GM12878 (cell line): ENCODE measurements at regions not wholly inside any gene's neighbourhood (a gene's known extent, or its start where the extent isn't known, plus 50 kb on each side); places are given as distances from the start of the nearest gene placed in this dataset.

Experiments
- ATAC-seq: fragments of 200-7000 bp; cut with Tn5 transposase; 3 replicates; pipeline ENCODE4 v1.9.1; 2020; ENCODE audit warnings: mild to moderate bottlenecking, moderate library complexity
- BruUV-seq: library from RNA; stranded (reverse); fragments of 400-500 nt; replicated peaks from 2 replicates; lab custom pipeline; 2021; lab: Mats Ljungman, UMichigan
- CTCF ChIA-PET: fragments of 300-600 bp; sonication (Branson Sonifier 250); formaldehyde crosslinking; extraction: SDS; loops from one replicate; lab custom pipeline; 2021; ENCODE audit warnings: inconsistent platforms; lab: Yijun Ruan, JAX
- POLR2A ChIA-PET: fragments of 350-600 bp; formaldehyde crosslinking; extraction: SDS; loops from one replicate; lab custom pipeline; 2021; ENCODE audit warnings: inconsistent platforms; lab: Charles Lee
- RAD21 ChIA-PET: fragments of 300-600 bp; sonication (Branson Sonifier 250); formaldehyde crosslinking; loops from one replicate; lab custom pipeline; 2023; ENCODE audit warnings: antibody characterized with exemption; ENCODE audit not compliant: unreplicated experiment; lab: Charles Lee
- SMC1A ChIA-PET: fragments of 300-600 bp; sonication (Branson Sonifier 250); formaldehyde crosslinking; loops from one replicate; lab custom pipeline; 2023; ENCODE audit not compliant: unreplicated experiment, uncharacterized antibody; lab: Charles Lee
- DNase-seq: peaks from one replicate; pipeline ENCODE4 v3.0.0-alpha.2; 2011; ENCODE audit warnings: low read depth, low spot score
- FAIRE-seq: peaks from 3 replicates; lab custom pipeline; 2011; peaks lifted over from hg19 to GRCh38; lab: Jason Lieb, UNC
- H2AFZ ChIP-seq: 2 replicates; pipeline ENCODE4 v1.6.0; 2011; ENCODE audit warnings: low read depth, low read length, control low read depth; ENCODE audit not compliant: control insufficient read depth
- H3K27ac ChIP-seq: 2 replicates; pipeline ENCODE4 v1.5.1; 2011; ENCODE audit warnings: control low read depth; ENCODE audit not compliant: control insufficient read depth, insufficient read depth
- H3K27me3 ChIP-seq, 2 experiments: replicated peaks in 1 of 2; 2 replicates each; pipeline versions ENCODE4 v1.6.0 to v1.6.1; 2011; ENCODE audit warnings: low read length in 1 of 2; ENCODE audit not compliant: control insufficient read depth in 2 of 2, insufficient read depth in 2 of 2
- H3K36me3 ChIP-seq, 2 experiments: 2 replicates each; pipeline ENCODE4 v1.5.1; 2011; ENCODE audit warnings: low read length in 1 of 2; ENCODE audit not compliant: control insufficient read depth in 2 of 2, insufficient read depth in 2 of 2
- H3K4me1 ChIP-seq: 2 replicates; pipeline ENCODE4 v1.6.1; 2011; ENCODE audit warnings: mild to moderate bottlenecking, low read length, moderate library complexity, mixed read lengths; ENCODE audit not compliant: control insufficient read depth, insufficient read depth
- H3K4me2 ChIP-seq: 2 replicates; pipeline ENCODE4 v1.6.0; 2011; ENCODE audit warnings: control low read depth; ENCODE audit not compliant: control insufficient read depth, insufficient read depth
- H3K4me3 ChIP-seq: fragments of 200-600 bp; sonication (generic); 2 replicates; pipeline ENCODE4 v1.5.1; 2016
- H3K79me2 ChIP-seq: 2 replicates; pipeline ENCODE4 v1.6.0; 2011; ENCODE audit warnings: low read length; ENCODE audit not compliant: control insufficient read depth, insufficient read depth
- H3K9ac ChIP-seq: 2 replicates; pipeline ENCODE4 v1.8.0; 2011; ENCODE audit warnings: low read length, control low read depth, mixed read lengths; ENCODE audit not compliant: control insufficient read depth, insufficient read depth
- H3K9me3 ChIP-seq: replicated peaks from 3 replicates; pipeline ENCODE4 v1.5.1; 2011; ENCODE audit warnings: mild to moderate bottlenecking, low read length; ENCODE audit not compliant: control insufficient read depth, insufficient read depth
- H4K20me1 ChIP-seq: 2 replicates; pipeline ENCODE4 v1.6.0; 2011; ENCODE audit not compliant: control insufficient read depth, insufficient read depth
- BCL11A ChIP-seq: IDR thresholded peaks from 2 replicates; pipeline ENCODE4 v1.6.1; 2011; ENCODE audit warnings: low read depth, low read length
- CBFB ChIP-seq: IDR thresholded peaks from 2 replicates; pipeline ENCODE4 v1.6.1; 2016; ENCODE audit warnings: antibody characterized with exemption, low read depth
- CHD4 ChIP-seq: fragments of 200-600 bp; sonication (generic); IDR thresholded peaks from 2 replicates; pipeline ENCODE4 v1.6.1; 2016; ENCODE audit warnings: mild to moderate bottlenecking
- E2F8 ChIP-seq: fragments of 450-650 bp; IDR thresholded peaks from 2 replicates; pipeline ENCODE4 v1.6.1; 2018; ENCODE audit warnings: mild to moderate bottlenecking, low read depth, moderate library complexity; ENCODE audit not compliant: partially characterized antibody
- ETV6 ChIP-seq, 2 experiments: fragments of 450-650 bp in 1 of 2; IDR thresholded peaks in 1 of 2; conservative IDR thresholded peaks in 1 of 2; 2 replicates each; pipeline ENCODE4 v1.6.1; 2014; ENCODE audit warnings: antibody characterized with exemption in 1 of 2, borderline replicate concordance in 1 of 2, low read depth in 1 of 2, mild to moderate bottlenecking in 1 of 2, moderate library complexity in 1 of 2
- FOXM1 ChIP-seq: IDR thresholded peaks from 2 replicates; pipeline ENCODE4 v1.6.1; 2012; ENCODE audit warnings: low read depth, mild to moderate bottlenecking, inconsistent platforms, low read length, moderate library complexity
- IKZF2 ChIP-seq, 2 experiments: fragments of 450-650 bp; IDR thresholded peaks; 2 replicates each; pipeline ENCODE4 v1.6.1; 2017; ENCODE audit warnings: mild to moderate bottlenecking in 2 of 2, moderate library complexity in 2 of 2
- IRF4 ChIP-seq: IDR thresholded peaks from 2 replicates; pipeline ENCODE4 v1.6.1; 2011; ENCODE audit warnings: low read depth, low read length
- IRF5 ChIP-seq: fragments of 450-650 bp; IDR thresholded peaks from 2 replicates; pipeline ENCODE4 v1.6.1; 2017; ENCODE audit warnings: borderline replicate concordance
- KLF5 ChIP-seq: fragments of 450-650 bp; IDR thresholded peaks from 2 replicates; pipeline ENCODE4 v1.6.1; 2014; ENCODE audit warnings: mild to moderate bottlenecking; ENCODE audit not compliant: partially characterized antibody
- MYC ChIP-seq: IDR thresholded peaks from 2 replicates; pipeline ENCODE4 v1.6.1; 2011; ENCODE audit warnings: mild to moderate bottlenecking, low read length, moderate library complexity, inconsistent platforms; ENCODE audit not compliant: insufficient read depth, insufficient replicate concordance, insufficient read length, severe bottlenecking
- POLR2A ChIP-seq: IDR thresholded peaks from 2 replicates; pipeline ENCODE4 v1.6.1; 2011; ENCODE audit warnings: low read depth, mild to moderate bottlenecking, low read length
- POLR2AphosphoS5 ChIP-seq: IDR thresholded peaks from 2 replicates; pipeline ENCODE4 v1.6.1; 2011; ENCODE audit warnings: mild to moderate bottlenecking, low read length, inconsistent platforms
- RELB ChIP-seq: fragments of 450-650 bp; IDR thresholded peaks from 2 replicates; pipeline ENCODE4 v1.6.1; 2017; ENCODE audit warnings: low read depth, mild to moderate bottlenecking, moderate library complexity
- SMC3 ChIP-seq: IDR thresholded peaks from 2 replicates; pipeline ENCODE4 v1.6.1; 2011; ENCODE audit warnings: low read length, improper control_type of control experiment, borderline replicate concordance
- SUPT20H ChIP-seq: IDR thresholded peaks from 2 replicates; pipeline ENCODE4 v1.6.1; 2011; ENCODE audit warnings: low read depth, mild to moderate bottlenecking, low read length, moderate library complexity, borderline replicate concordance; ENCODE audit not compliant: control insufficient read depth
- TCF7 ChIP-seq: IDR thresholded peaks from 2 replicates; pipeline ENCODE4 v1.6.1; 2014; ENCODE audit warnings: antibody characterized with exemption, borderline replicate concordance
- ZNF384 ChIP-seq: IDR thresholded peaks from 2 replicates; pipeline ENCODE4 v1.6.1; 2012; ENCODE audit warnings: low read depth, mild to moderate bottlenecking, low read length, improper control_type of control experiment, borderline replicate concordance
- WGBS: methylation state at CpG from one replicate; pipeline ENCODE4 v1.1.6; 2016; ENCODE audit warnings: low lambda C conversion rate; ENCODE audit not compliant: insufficient replicate concordance, insufficient coverage; ENCODE audit errors: missing lambda C conversion rate; 5-methylcytosine and 5-hydroxymethylcytosine counted together
- in situ Hi-C: fragments of 300-500 bp; cut with MboI; formaldehyde crosslinking; loops from 9 replicates; pipeline ENCODE4 v1.14.3; 2018; ENCODE audit warnings: mixed read lengths
- intact Hi-C: fragments of 100-400 bp; cut with micrococcal nuclease; formaldehyde crosslinking; loops from one replicate; pipeline ENCODE4 v1.14.2; 2022; ENCODE audit not compliant: unreplicated experiment
- TF ChIP-seq, protein P1 (sequence below): fragments of 450-650 bp; IDR thresholded peaks from 2 replicates; pipeline ENCODE4 v1.6.1; 2016; ENCODE audit warnings: mild to moderate bottlenecking

DNA sequence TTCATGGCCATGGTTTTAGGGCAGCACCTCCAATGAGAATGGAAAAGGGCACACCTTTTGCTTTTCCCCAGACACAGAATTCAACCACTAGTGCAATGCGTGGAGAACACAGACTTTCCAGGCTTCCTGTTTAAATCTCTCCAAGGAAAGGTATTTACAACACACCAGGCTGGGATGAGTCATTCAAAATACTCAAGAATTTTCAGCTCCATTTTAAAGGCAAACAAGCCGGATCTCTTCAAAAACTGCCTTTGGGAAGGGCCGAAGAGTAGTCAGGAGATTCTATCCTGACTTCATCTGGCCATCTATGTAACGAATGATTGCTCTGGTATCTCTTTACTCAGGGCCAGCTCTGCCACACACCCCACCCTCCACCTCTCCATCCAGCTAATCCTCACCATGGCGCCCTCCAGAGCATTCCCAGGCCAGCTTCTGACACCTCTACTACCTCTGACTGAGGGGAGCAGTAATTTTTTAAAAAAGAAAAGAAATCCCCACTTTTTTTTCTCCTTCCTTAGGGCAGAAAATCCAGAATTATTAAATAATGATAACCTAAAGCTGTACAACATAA, 254.6 kb downstream of the LY86 start:
- no peaks in the 10 kb centered on the region for H3K27me3 ChIP-seq
- no peak overlapping the region for H3K4me3 ChIP-seq
- WGBS, result 45% methylated on average over 5 of the region's 5 CpGs
- no peak overlapping the region for H3K27ac ChIP-seq
- FAIRE-seq (no peak), ATAC-seq (no peak), DNase-seq (no peak)
- ChIA-PET SMC1A (interaction anchor here (0.9 to 2.8 kb wide), 5 partner anchors 8 to 72 kb away, joined by 4 to 10 read pairs (median 5); no protein-coding TSS in a partner anchor), CTCF (interaction anchor here (1.0 to 1.4 kb wide), 4 partner anchors 8 to 147 kb away, joined by 3 to 4 read pairs (median 3); no protein-coding TSS in a partner anchor), POLR2A (interaction anchor here (0.6 kb wide), 2 partner anchors 25 to 26 kb away, joined by 3 to 4 read pairs; no protein-coding TSS in a partner anchor), RAD21 (no interaction called here)
- no peaks in the 10 kb centered on the region for H3K79me2 ChIP-seq
- H3K4me1 ChIP-seq, result peaks cover 9% of the 10 kb centered on the region
- TF ChIP-seq IRF5, result no peak
- no peak for TF ChIP-seq FOXM1
- no peak for TF ChIP-seq MYC
- no peak for TF ChIP-seq CBFB
- TF ChIP-seq E2F8, result no peak
- TF ChIP-seq KLF5, result no peak
- no peak for TF ChIP-seq IRF4
- TF ChIP-seq SMC3, result no peak
- no peak for TF ChIP-seq IKZF2 (IDR thresholded peaks at IDR 0.05)
- TF ChIP-seq SUPT20H, result no peak
- TF ChIP-seq TCF7, result no peak
- TF ChIP-seq CHD4, result no peak
- TF ChIP-seq BCL11A, result no peak
- TF ChIP-seq POLR2A, result no peak
- no peak for TF ChIP-seq RELB
- TF ChIP-seq ETV6 (conservative IDR thresholded peaks at IDR 0.05 in 1 of 2, IDR thresholded peaks at IDR 0.05 in 1 of 2; ENCODE audit: borderline replicate concordance in 1 of 2, low read depth in 1 of 2), result no peak
- TF ChIP-seq, protein P1, sequence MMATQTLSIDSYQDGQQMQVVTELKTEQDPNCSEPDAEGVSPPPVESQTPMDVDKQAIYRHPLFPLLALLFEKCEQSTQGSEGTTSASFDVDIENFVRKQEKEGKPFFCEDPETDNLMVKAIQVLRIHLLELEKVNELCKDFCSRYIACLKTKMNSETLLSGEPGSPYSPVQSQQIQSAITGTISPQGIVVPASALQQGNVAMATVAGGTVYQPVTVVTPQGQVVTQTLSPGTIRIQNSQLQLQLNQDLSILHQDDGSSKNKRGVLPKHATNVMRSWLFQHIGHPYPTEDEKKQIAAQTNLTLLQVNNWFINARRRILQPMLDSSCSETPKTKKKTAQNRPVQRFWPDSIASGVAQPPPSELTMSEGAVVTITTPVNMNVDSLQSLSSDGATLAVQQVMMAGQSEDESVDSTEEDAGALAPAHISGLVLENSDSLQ, result no peak
- no peak for TF ChIP-seq POLR2AphosphoS5
- no peak for TF ChIP-seq ZNF384
- no peak overlapping the region for H3K4me2 ChIP-seq
- H3K9me3 ChIP-seq, result no peaks in the 10 kb centered on the region; the same call in 1 of the 3 replicates
- H3K9ac ChIP-seq, result no peak overlapping the region
- BruUV-seq, result no TSS peak
- no peaks in the 10 kb centered on the region for H3K36me3 ChIP-seq
- no peak overlapping the region for H2AFZ ChIP-seq
- intact Hi-C loops, result no loop called here
- no peaks in the 10 kb centered on the region for H4K20me1 ChIP-seq
- in situ Hi-C loops, result no loop called here
